Left renal cortex interstitium (tissue), 4 donors: ENCODE measurements at regions not wholly inside any gene's neighbourhood (a gene's known extent, or its start where the extent isn't known, plus 50 kb on each side); places are given as distances from the start of the nearest gene placed in this dataset.
"Not testable (repeated sequence)": the region's sequence is repeated elsewhere in the genome, so short reads cannot be mapped to it uniquely, and the experiment has no call there.

ENCODE experiments used
- DNase-seq, 4 donors: peaks; one replicate each; pipeline ENCODE4 v3.0.0-alpha.2; 2013; ENCODE audit warnings: low read depth in 4 of 4, low spot score in 2 of 4, missing footprints in 1 of 4

DNA sequence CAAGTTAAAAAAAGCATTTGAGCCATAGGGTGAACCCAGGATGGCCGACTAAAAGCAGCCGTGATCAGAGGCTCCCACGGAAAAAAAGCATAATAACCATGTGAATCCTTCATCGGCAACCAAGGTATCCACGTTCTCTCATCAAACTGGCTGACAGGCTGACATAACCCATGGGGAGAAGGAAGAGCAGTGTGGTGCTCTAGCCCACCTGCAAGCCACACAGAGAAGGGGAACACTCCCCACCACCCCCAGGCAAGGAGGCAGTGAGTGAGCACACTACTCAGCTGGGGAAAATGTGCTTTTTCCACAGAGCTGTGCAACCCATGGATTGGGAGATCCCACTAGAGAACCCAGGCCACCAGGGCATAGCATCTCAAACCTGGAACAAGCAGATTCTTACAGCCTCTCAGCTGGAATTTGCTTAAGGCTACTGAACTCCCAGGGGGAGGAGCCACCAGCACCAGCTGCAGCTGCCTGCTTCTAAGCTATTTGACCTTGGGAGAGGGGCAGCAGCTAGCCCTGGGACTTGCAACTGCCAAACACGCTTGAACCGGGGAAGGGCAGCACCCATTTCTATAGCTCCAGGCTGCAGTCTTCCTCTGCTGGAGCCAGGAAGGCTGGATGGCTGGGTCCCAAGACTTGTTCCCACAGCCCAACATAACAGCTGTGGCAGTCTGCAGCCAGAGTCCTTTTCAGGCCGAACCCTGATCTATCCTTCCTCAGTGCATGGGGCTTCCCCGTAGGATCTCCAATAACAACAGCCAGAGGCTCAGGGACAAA is 178.2 kb upstream of the NRG3 start:
- DNase-seq, result peak in 1 of 4 donors; percentile 32

DNA sequence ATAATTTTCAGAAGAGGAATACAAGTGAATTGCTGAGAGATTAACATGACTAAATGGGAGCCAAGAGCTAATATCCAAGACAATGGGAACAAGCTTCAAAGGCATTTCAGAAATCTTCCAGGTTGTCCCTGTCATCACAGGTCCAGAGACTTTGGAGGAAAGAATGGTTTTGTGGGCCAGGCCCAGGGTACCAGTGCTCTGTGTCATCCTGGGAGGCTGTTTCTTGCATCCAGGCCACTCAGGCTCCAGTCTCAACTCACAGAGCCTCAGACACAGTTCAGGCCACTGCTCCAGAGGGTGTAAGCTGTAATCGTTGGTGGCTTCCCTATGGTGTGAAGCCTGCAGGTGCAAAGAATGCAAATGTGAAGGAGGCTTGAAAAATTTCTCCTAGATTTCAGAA is 170.4 kb upstream of the NRG3 start:
- no peak for DNase-seq

GRCh38 chr10:81708416-81708815 is 166.6 kb upstream of the NRG3 start:
- no peak for DNase-seq

DNA sequence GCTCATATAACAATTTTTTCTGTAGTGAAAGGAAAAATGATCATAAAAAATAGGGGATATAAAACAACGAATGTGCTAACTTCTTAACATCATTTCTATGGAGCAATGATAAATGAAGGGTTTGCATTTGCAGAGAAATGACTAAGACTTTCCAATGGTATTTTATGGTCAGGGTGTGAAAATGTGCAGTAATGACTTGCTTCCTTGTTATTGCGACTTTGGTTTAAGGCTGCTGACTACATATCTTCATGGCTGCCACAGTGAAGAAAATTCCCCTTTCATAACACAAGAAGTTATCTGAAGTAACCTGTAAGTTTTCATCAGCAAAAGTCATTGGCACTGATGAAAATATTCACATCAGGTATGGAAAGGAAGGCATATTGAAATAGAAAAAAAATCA is 166.1 kb upstream of the NRG3 start:
- no peak for DNase-seq

- DNase-seq, result no peak
Measured at GRCh38 chr10:81722399-81722798, 152.6 kb upstream of the NRG3 start.

- no peak for DNase-seq
Measured at GRCh38 chr10:81724431-81724830, 150.6 kb upstream of the NRG3 start.

GRCh38 chr10:81725851-81726250 is 149.1 kb upstream of the NRG3 start:
- peak in 1 of 4 donors; percentile 25 for DNase-seq

- DNase-seq, result no peak
Measured at GRCh38 chr10:81728692-81729091, 146.3 kb upstream of the NRG3 start.

- DNase-seq, result no peak
Measured at GRCh38 chr10:81730891-81731290, 144.1 kb upstream of the NRG3 start.

- DNase-seq, result no peak
Measured at GRCh38 chr10:81733542-81733941, 141.5 kb upstream of the NRG3 start.

DNA sequence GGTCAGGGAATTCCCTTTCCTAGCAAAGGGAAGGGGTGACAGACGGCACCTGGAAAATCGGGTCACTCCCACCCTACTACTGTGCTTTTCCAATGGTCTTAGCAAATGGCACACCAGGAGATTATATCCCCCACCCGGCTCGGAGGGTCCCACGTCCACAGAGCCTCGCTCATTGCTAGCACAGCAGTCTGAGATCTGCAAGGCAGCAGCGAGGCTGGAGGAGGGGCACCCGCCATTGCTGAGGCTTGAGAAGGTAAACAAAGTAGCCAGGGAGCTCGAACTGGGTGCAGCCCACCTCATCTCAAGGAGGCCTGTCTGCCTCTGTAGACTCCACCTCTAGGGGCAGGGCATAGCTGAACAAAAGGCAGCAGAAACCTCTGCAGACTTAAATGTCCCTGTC is 139.8 kb upstream of the NRG3 start:
- not testable (repeated sequence) for DNase-seq

GRCh38 chr10:81759111-81759510 is 115.9 kb upstream of the NRG3 start:
- DNase-seq, result no peak

- no peak for DNase-seq
Measured at GRCh38 chr10:81784111-81784597, 90.8 kb upstream of the NRG3 start.

- no peak for DNase-seq
Measured at GRCh38 chr10:81792729-81793128, 82.3 kb upstream of the NRG3 start.

GRCh38 chr10:81806842-81807241 is 68.2 kb upstream of the NRG3 start:
- no peak for DNase-seq

- no peak for DNase-seq
Measured at GRCh38 chr10:81814842-81815241, 60.2 kb upstream of the NRG3 start.

DNA sequence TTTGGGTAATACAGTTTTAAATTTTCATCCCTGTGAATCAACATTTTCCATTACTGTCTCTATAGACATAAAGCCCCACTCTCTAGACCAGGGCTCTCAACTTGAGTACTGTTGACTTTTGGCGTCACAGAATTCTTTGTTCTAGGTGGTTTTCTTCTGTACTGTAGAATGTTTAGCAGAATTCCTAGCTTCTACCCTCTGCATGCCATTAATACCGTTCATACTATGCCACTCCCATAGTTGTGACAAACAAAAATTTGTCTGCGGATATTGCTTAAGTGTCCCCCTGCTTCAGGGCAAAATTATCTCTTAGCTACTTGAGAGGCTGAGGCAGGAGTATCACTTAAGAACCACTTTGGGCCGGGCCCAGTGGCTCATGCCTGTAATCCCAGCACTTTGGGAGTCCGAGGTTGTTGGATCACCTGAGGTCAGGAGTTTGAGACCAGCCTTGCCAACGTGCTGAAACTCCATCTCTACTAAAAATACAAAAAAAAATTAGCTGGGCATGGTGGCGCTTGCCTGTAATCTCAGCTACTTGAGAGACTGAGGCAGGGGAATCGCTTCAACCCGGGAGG is 57.3 kb upstream of the NRG3 start:
- no peak for DNase-seq

DNA sequence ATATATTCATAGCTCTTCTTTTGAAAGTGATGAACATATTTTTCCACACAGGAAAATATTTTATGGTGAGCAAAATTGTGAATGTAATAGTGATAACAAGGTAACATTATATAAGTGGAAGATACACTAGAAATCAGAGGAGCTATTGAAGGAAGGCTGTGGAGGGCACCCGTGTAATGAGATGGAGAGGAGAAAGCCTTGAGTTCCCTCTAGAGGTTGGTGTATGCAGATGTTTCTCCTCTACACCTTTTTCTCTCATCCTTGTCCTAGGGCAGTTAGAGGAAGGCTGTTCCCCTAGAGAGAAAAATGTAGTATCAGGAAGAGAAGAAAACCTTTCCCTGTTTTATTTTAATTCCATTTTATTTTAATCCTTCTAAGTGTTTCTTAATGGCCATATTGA is 54.6 kb upstream of the NRG3 start:
- peak in 1 of 4 donors; percentile 20 for DNase-seq
